HG03457 (cell line): ENCODE measurements at regions not wholly inside any gene's neighbourhood (a gene's known extent, or its start where the extent isn't known, plus 50 kb on each side); places are given as distances from the start of the nearest gene placed in this dataset.

Source experiments
- ATAC-seq: cut with Tn5 transposase; IDR thresholded peaks from one replicate; pipeline ENCODE4 v1.9.1; 2021; ENCODE audit warnings: moderate number of reproducible peaks; ENCODE audit not compliant: unreplicated experiment

DNA sequence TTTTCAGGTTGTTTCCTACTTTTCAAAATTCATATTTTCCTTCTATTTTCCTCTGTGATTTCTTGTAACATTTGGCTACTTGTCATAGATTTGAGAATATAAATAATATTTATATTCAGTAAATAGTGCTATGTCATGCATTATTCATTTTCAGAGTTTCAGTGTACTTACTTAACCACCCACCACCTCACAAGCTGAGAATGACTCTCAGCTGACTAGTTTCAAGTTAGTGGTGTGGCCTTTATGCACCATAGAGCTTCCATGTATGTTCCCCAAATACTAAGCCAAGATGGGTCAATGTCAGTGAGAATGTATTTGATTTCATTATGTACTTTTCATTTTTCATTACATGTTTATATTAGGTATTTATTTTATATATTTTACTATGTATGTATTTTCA lies 56.9 kb upstream of the RGS1 start:
- no peak for ATAC-seq

DNA sequence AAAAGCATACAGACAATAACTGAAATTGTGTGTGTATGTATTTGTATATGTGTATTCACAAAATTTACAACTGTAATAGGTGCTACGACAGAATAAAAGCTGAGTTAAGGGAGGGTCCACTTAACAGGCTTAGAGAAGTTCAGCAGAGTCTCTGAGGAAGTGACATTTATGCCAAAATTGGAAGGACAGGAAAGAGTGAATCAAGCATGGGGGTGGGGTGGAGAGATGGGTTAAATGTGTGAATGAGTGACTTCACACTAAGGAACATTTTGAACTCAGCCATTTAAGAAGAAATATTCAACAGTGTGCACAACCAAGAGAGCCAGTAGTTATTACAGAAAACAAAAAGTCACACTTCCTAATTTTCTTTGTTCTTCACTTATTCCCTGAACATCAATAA lies 53.8 kb upstream of the RGS1 start:
- ATAC-seq: no peak

DNA sequence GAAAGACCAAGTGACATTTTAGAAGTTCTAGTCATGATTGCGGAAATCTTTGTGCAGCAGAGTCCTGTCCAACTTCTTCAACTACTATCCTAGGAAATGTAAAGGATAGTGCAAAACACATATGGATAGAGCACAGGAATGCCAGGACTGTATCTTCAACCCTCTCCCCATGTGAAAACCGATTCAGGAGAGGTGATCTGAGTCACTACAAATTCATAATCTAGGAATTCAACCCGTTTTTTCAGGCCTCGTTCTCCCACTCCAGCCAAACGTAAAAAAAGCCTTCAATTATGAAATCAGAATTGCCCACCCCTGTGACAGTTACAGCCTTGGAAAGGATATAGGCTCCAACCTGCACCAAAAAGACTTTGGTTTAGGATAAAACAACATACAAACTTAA lies 52.9 kb upstream of the RGS1 start:
- ATAC-seq: no peak

DNA sequence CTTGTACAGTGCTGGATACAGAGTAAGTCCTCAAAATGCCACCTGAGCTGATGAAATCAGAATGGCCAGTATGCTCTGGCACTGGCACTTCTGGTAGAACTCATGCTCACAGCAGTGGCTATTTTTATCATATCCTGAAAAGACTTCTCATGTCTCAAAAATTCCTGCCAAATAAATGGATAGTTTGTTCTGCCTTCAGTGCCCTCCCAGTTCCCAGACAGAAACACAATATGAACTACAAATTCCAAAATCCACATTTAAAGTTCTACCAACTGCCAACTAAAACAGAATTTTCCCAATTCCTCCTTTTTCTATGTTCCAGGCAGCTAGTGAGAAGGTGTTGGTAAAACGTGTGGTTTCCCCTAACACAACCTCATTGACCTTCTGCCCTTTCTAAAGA lies 51.4 kb upstream of the RGS1 start:
- no peak for ATAC-seq
